Ovary (tissue), 3 donors: ENCODE measurements at regions not wholly inside any gene's neighbourhood (a gene's known extent, or its start where the extent isn't known, plus 50 kb on each side); places are given as distances from the start of the nearest gene placed in this dataset.

Source experiments
- EP300 ChIP-seq: sonication (generic); formaldehyde crosslinking; IDR thresholded peaks from one replicate; pipeline ENCODE4 v1.6.1; 2017; ENCODE audit warnings: antibody characterized with exemption
- POLR2A ChIP-seq: fragments of 450-650 bp; IDR thresholded peaks from one replicate; pipeline ENCODE4 v1.6.1; 2017; ENCODE audit warnings: antibody characterized with exemption, mild to moderate bottlenecking, moderate library complexity
- TF ChIP-seq, protein P1 (sequence below), 3 donors: fragments of 450-650 bp in 2 of 3; fragments of 200-600 bp in 1 of 3; IDR thresholded peaks; one replicate each; pipeline versions ENCODE4 v1.5.1 to v1.8.0; 2016 to 2022; ENCODE audit warnings: antibody characterized with exemption in 3 of 3, mild to moderate bottlenecking in 1 of 3
- donor health status: DM: no; HTN: no; CAD: no.

DNA sequence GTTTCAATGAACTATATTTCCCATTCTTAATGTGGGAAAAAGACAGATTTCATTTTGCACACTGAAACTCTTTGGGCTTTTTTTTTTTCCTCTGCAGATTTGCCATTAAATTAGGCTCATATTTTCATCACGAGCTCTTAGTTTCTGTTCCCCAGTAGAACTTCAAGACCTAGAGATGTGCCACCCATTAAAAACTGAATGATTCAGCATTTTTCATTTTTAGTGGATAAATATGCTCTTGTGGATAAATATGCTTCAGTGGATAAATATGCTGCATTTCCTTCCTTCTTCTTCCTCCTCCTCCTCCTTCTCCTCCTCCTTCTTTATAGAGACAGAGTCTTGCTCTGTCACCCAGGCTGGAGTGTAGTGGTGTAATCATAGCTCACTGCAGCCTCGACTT lies 322.4 kb upstream of the PRKX start:
- TF ChIP-seq, protein P1, sequence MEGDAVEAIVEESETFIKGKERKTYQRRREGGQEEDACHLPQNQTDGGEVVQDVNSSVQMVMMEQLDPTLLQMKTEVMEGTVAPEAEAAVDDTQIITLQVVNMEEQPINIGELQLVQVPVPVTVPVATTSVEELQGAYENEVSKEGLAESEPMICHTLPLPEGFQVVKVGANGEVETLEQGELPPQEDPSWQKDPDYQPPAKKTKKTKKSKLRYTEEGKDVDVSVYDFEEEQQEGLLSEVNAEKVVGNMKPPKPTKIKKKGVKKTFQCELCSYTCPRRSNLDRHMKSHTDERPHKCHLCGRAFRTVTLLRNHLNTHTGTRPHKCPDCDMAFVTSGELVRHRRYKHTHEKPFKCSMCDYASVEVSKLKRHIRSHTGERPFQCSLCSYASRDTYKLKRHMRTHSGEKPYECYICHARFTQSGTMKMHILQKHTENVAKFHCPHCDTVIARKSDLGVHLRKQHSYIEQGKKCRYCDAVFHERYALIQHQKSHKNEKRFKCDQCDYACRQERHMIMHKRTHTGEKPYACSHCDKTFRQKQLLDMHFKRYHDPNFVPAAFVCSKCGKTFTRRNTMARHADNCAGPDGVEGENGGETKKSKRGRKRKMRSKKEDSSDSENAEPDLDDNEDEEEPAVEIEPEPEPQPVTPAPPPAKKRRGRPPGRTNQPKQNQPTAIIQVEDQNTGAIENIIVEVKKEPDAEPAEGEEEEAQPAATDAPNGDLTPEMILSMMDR (IDR thresholded peaks at IDR 0.05) = no peak
- TF ChIP-seq POLR2A = no peak
- TF ChIP-seq EP300 = no peak
